Activated CD4-positive, alpha-beta memory T cell treated with anti-CD3 and anti-CD28 coated beads, Interleukin-2, amount 10 ng/mL, durations not matched to agents 7 days and 5 days (primary cell): ENCODE measurements at regions not wholly inside any gene's neighbourhood (a gene's known extent, or its start where the extent isn't known, plus 50 kb on each side); places are given as distances from the start of the nearest gene placed in this dataset.
"Not testable (repeated sequence)": the region's sequence is repeated elsewhere in the genome, so short reads cannot be mapped to it uniquely, and the experiment has no call there.

Experiments used
- CTCF ChIA-PET: fragments of 350-600 bp; sonication (Branson Sonifier 250); formaldehyde crosslinking; loops from one replicate; lab custom pipeline; 2021; ENCODE audit warnings: antibody characterized with exemption, inconsistent platforms; lab: Charles Lee
- POLR2A ChIA-PET: fragments of 350-600 bp; sonication (Branson Sonifier 250); formaldehyde crosslinking; loops from one replicate; lab custom pipeline; 2021; ENCODE audit warnings: antibody characterized with exemption; lab: Charles Lee
- DNase-seq: peaks from one replicate; pipeline ENCODE4 v3.0.0-alpha.2; 2020
- H3K27ac Mint-ChIP-seq: one replicate; pipeline ENCODE4 v1.8.0; 2021; ENCODE audit warnings: mild to moderate bottlenecking, mixed read lengths
- H3K27me3 Mint-ChIP-seq: one replicate; pipeline ENCODE4 v1.8.0; 2021; ENCODE audit warnings: mixed read lengths
- H3K36me3 Mint-ChIP-seq: one replicate; pipeline ENCODE4 v1.8.0; 2021; ENCODE audit warnings: low read depth, mixed read lengths
- H3K4me1 Mint-ChIP-seq: one replicate; pipeline ENCODE4 v1.8.0; 2021; ENCODE audit warnings: mixed read lengths
- H3K4me3 Mint-ChIP-seq: one replicate; pipeline ENCODE4 v1.8.0; 2021; ENCODE audit warnings: mild to moderate bottlenecking, mixed read lengths
- H3K9me3 Mint-ChIP-seq: one replicate; pipeline ENCODE4 v1.8.0; 2021; ENCODE audit warnings: mixed read lengths

GRCh38 chr9:63450836-63451235, 1834.2 kb downstream of the FOXD4L5 start:
- POLR2A ChIA-PET, H3K4me1 Mint-ChIP-seq, H3K27ac Mint-ChIP-seq, H3K36me3 Mint-ChIP-seq, CTCF ChIA-PET, DNase-seq, H3K4me3 Mint-ChIP-seq, H3K27me3 Mint-ChIP-seq, H3K9me3 Mint-ChIP-seq: not testable (repeated sequence)

GRCh38 chr9:63425123-63425522, 1859.9 kb downstream of the FOXD4L5 start:
- H3K4me1 Mint-ChIP-seq, CTCF ChIA-PET: not testable (repeated sequence)

GRCh38 chr9:63390897-63391296, 1894.1 kb downstream of the FOXD4L5 start:
- H3K27me3 Mint-ChIP-seq, H3K27ac Mint-ChIP-seq, CTCF ChIA-PET, H3K4me3 Mint-ChIP-seq, H3K4me1 Mint-ChIP-seq, DNase-seq, H3K36me3 Mint-ChIP-seq, POLR2A ChIA-PET, H3K9me3 Mint-ChIP-seq: not testable (repeated sequence)

More at GRCh38 chr9:63425123-63425522, 1859.9 kb downstream of the FOXD4L5 start:
- H3K27me3 Mint-ChIP-seq, H3K27ac Mint-ChIP-seq, H3K4me3 Mint-ChIP-seq, H3K36me3 Mint-ChIP-seq, H3K9me3 Mint-ChIP-seq, POLR2A ChIA-PET, DNase-seq: not testable (repeated sequence)

- DNase-seq, H3K9me3 Mint-ChIP-seq, CTCF ChIA-PET, H3K27me3 Mint-ChIP-seq, POLR2A ChIA-PET, H3K4me1 Mint-ChIP-seq, H3K36me3 Mint-ChIP-seq, H3K27ac Mint-ChIP-seq: not testable (repeated sequence)
- H3K4me3 Mint-ChIP-seq: peak overlapping the region; percentile 59
These were observed 1899.5 kb downstream of the FOXD4L5 start for GRCh38 chr9:63385479-63385878.

GRCh38 chr9:63379864-63380263, 1905.1 kb downstream of the FOXD4L5 start:
- H3K27me3 Mint-ChIP-seq, CTCF ChIA-PET, POLR2A ChIA-PET, H3K27ac Mint-ChIP-seq, H3K9me3 Mint-ChIP-seq, H3K36me3 Mint-ChIP-seq, DNase-seq, H3K4me1 Mint-ChIP-seq, H3K4me3 Mint-ChIP-seq: not testable (repeated sequence)

- H3K9me3 Mint-ChIP-seq, CTCF ChIA-PET, H3K36me3 Mint-ChIP-seq, H3K27me3 Mint-ChIP-seq, DNase-seq, H3K4me1 Mint-ChIP-seq, POLR2A ChIA-PET, H3K4me3 Mint-ChIP-seq: not testable (repeated sequence)
- H3K27ac Mint-ChIP-seq: peak overlapping the region; percentile 83
These were observed 1930.8 kb downstream of the FOXD4L5 start for GRCh38 chr9:63354219-63354618.

DNA sequence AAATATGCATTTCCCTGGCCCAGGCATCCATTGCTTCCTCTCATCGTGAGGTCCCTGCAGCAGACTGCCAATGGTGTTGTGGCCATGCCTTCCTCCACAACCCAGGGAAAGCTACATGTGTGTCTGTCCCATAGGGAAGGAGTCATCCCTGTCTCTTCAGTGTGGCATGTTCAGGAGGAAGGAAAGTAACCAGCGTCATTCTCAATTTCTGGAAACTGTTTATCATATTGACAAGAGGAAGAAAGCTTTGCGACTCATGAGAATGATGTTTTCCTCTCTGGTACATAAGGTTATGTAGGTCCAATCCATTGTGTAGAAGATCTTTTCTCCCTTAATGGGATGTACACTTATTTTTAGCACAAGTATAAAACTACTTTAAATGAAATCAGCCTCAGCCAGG, 1937.7 kb downstream of the FOXD4L5 start:
- Mint-ChIP-seq H3K27ac (peak overlapping the region; percentile 55), H3K4me1 (peaks cover 24% of the 10 kb centered on the region)
- CTCF ChIA-PET, H3K4me3 Mint-ChIP-seq, POLR2A ChIA-PET, H3K36me3 Mint-ChIP-seq, DNase-seq, H3K9me3 Mint-ChIP-seq, H3K27me3 Mint-ChIP-seq: not testable (repeated sequence)

- CTCF ChIA-PET, H3K36me3 Mint-ChIP-seq, H3K9me3 Mint-ChIP-seq, POLR2A ChIA-PET, H3K27me3 Mint-ChIP-seq: not testable (repeated sequence)
- Mint-ChIP-seq H3K4me1 (peaks cover 24% of the 10 kb centered on the region), H3K4me3 (peak overlapping the region; percentile 18), H3K27ac (peak overlapping the region; percentile 84)
- DNase-seq: peak; percentile 42
These were observed 1938.5 kb downstream of the FOXD4L5 start for GRCh38 chr9:63346310-63347048.

- peaks cover 24% of the 10 kb centered on the region for H3K4me1 Mint-ChIP-seq
- CTCF ChIA-PET, H3K27ac Mint-ChIP-seq, H3K36me3 Mint-ChIP-seq, POLR2A ChIA-PET, DNase-seq, H3K4me3 Mint-ChIP-seq, H3K27me3 Mint-ChIP-seq, H3K9me3 Mint-ChIP-seq: not testable (repeated sequence)
These were observed 1940.6 kb downstream of the FOXD4L5 start for GRCh38 chr9:63344408-63344807.

DNA sequence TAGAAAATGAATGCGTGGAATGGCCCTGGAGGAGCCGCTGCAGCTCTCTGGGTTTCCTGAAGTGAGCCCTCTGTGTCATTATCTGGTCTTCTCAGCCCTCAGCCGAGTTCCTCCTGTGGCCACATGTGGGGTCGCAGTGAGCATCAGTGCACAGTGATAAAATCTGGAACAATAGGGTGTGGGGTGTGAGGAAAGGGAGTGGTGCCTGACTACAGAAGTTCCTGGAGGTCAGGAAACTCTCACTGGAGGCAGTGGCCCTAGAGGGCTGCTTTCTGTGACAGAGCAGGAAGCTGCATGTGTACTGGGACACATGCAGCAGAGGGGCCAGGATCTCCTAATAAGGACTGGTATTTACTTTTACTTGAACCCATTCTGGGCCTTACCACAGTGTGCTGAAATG, 1942.5 kb downstream of the FOXD4L5 start:
- peak; percentile 42 for DNase-seq
- H3K9me3 Mint-ChIP-seq, CTCF ChIA-PET, POLR2A ChIA-PET, H3K36me3 Mint-ChIP-seq, H3K4me3 Mint-ChIP-seq, H3K27me3 Mint-ChIP-seq: not testable (repeated sequence)
- Mint-ChIP-seq H3K4me1 (peaks cover 32% of the 10 kb centered on the region), H3K27ac (peak overlapping the region; percentile 78)

GRCh38 chr9:63337899-63338604, 1947.0 kb downstream of the FOXD4L5 start:
- H3K36me3 Mint-ChIP-seq, H3K9me3 Mint-ChIP-seq, CTCF ChIA-PET, H3K4me3 Mint-ChIP-seq, DNase-seq, POLR2A ChIA-PET, H3K27me3 Mint-ChIP-seq: not testable (repeated sequence)
- Mint-ChIP-seq H3K4me1 (peaks cover 16% of the 10 kb centered on the region), H3K27ac (peak overlapping the region; percentile 78)

GRCh38 chr9:63335286-63335685, 1949.7 kb downstream of the FOXD4L5 start:
- H3K36me3 Mint-ChIP-seq, H3K27ac Mint-ChIP-seq, H3K4me3 Mint-ChIP-seq, CTCF ChIA-PET, H3K27me3 Mint-ChIP-seq, H3K9me3 Mint-ChIP-seq, POLR2A ChIA-PET, DNase-seq: not testable (repeated sequence)
- H3K4me1 Mint-ChIP-seq: peaks cover 12% of the 10 kb centered on the region

DNA sequence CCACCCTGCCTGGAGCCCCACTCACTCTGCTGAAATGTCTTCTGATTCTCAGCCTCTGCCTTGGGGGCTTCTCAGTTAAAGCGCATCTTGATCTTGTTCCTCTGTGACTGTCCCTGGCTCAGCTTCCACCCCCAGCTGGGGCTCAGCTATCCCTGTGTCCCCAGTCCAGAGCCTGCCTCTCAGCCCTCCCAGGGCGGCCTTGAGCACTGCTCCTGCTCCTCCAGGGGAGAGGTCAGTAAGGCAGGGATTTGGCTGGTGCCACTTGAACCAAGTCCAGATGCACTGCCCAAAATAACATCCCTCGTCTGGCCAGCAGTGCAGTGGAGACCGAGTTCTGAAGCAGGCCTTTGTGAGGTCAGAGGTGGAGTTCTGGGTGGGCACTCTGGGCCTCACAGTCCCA, 1950.8 kb downstream of the FOXD4L5 start:
- peaks cover 11% of the 10 kb centered on the region for H3K4me1 Mint-ChIP-seq
- H3K27ac Mint-ChIP-seq, H3K4me3 Mint-ChIP-seq, H3K36me3 Mint-ChIP-seq, CTCF ChIA-PET, POLR2A ChIA-PET, H3K27me3 Mint-ChIP-seq, H3K9me3 Mint-ChIP-seq, DNase-seq: not testable (repeated sequence)

DNA sequence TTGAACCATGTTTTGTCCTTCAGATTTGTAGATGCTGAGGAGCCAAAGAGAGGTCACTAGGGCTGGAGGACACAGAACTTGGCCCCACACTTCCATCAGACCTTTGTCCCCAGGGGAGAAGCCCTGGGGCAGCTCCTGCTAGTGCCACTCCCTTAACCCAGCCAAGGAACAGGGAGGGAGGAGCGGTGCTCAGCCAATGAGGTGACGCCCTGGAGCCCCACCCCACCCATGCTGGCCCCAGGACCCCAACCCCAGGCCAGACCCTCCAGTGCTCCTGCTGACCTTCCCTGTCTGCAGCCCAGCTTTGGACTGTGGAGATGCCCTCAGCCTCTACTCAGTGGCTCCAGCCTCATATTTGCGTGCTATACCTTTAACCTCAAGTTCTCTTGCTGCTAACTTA, 1951.9 kb downstream of the FOXD4L5 start:
- POLR2A ChIA-PET, H3K36me3 Mint-ChIP-seq, H3K27me3 Mint-ChIP-seq, H3K4me3 Mint-ChIP-seq, CTCF ChIA-PET, H3K4me1 Mint-ChIP-seq, H3K9me3 Mint-ChIP-seq, H3K27ac Mint-ChIP-seq, DNase-seq: not testable (repeated sequence)
